UCSD-AML1 (cell line): ENCODE measurements at regions not wholly inside any gene's neighbourhood (a gene's known extent, or its start where the extent isn't known, plus 50 kb on each side); places are given as distances from the start of the nearest gene placed in this dataset.
"Not testable (repeated sequence)": the region's sequence is repeated elsewhere in the genome, so short reads cannot be mapped to it uniquely, and the experiment has no call there.

ENCODE experiments used
- DNase-seq: peaks from one replicate; lab custom pipeline; 2025; ENCODE audit not compliant: unreplicated experiment; lab: John Stamatoyannopoulos, UW

- no peak for DNase-seq
These were observed 208.4 kb downstream of the TPST1 start for GRCh38 chr7:66413379-66414114.

- no peak for DNase-seq
These were observed 210.6 kb downstream of the TPST1 start for GRCh38 chr7:66415659-66416265.

GRCh38 chr7:66418537-66418936 lies 210.1 kb upstream of the KCTD7 start:
- DNase-seq, result no peak

- no peak for DNase-seq
These were observed 209.5 kb upstream of the KCTD7 start for GRCh38 chr7:66419210-66419609.

GRCh38 chr7:66421830-66422475 lies 206.7 kb upstream of the KCTD7 start:
- no peak for DNase-seq

- DNase-seq, result no peak
These were observed 205.0 kb upstream of the KCTD7 start for GRCh38 chr7:66423729-66424128.

- no peak for DNase-seq
These were observed 202.3 kb upstream of the KCTD7 start for GRCh38 chr7:66426332-66426731.

- DNase-seq, result no peak
These were observed 201.7 kb upstream of the KCTD7 start for GRCh38 chr7:66426996-66427395.

- DNase-seq, result no peak
These were observed 200.7 kb upstream of the KCTD7 start for GRCh38 chr7:66427956-66428355.

GRCh38 chr7:66429498-66430163 lies 199.1 kb upstream of the KCTD7 start:
- no peak for DNase-seq

GRCh38 chr7:66430164-66430545 lies 198.5 kb upstream of the KCTD7 start:
- DNase-seq, result no peak

GRCh38 chr7:66438703-66439405 lies 189.8 kb upstream of the KCTD7 start:
- not testable (repeated sequence) for DNase-seq

GRCh38 chr7:66442385-66442784 lies 186.3 kb upstream of the KCTD7 start:
- no peak for DNase-seq

- no peak for DNase-seq
These were observed 184.7 kb upstream of the KCTD7 start for GRCh38 chr7:66443946-66444345.

GRCh38 chr7:66447007-66447406 lies 181.7 kb upstream of the KCTD7 start:
- DNase-seq, result not testable (repeated sequence)

- DNase-seq, result not testable (repeated sequence)
These were observed 177.9 kb upstream of the KCTD7 start for GRCh38 chr7:66450814-66451213.

GRCh38 chr7:66451713-66452112 lies 177.0 kb upstream of the KCTD7 start:
- DNase-seq, result not testable (repeated sequence)

GRCh38 chr7:66452165-66452564 lies 176.5 kb upstream of the KCTD7 start:
- DNase-seq, result no peak

- no peak for DNase-seq
These were observed 175.3 kb upstream of the KCTD7 start for GRCh38 chr7:66453340-66453739.

- DNase-seq, result no peak
These were observed 174.0 kb upstream of the KCTD7 start for GRCh38 chr7:66454600-66455225.

GRCh38 chr7:66455432-66455831 lies 173.2 kb upstream of the KCTD7 start:
- not testable (repeated sequence) for DNase-seq
